CD4-positive, alpha-beta T cell (primary cell): ENCODE measurements at regions not wholly inside any gene's neighbourhood (a gene's known extent, or its start where the extent isn't known, plus 50 kb on each side); places are given as distances from the start of the nearest gene placed in this dataset.

Source experiments
- ATAC-seq: fragments of 200-7000 bp; cut with Tn5 transposase; one replicate; pipeline ENCODE4 v1.10.0; 2022; ENCODE audit warnings: mild to moderate bottlenecking; ENCODE audit not compliant: poor library complexity
- CTCF ChIA-PET: fragments of 350-600 bp; sonication (Branson Sonifier 250); formaldehyde crosslinking; loops from one replicate; lab custom pipeline; 2021; ENCODE audit warnings: antibody characterized with exemption, inconsistent platforms; lab: Charles Lee
- POLR2A ChIA-PET: fragments of 350-600 bp; sonication (Branson Sonifier 250); formaldehyde crosslinking; loops from one replicate; lab custom pipeline; 2021; ENCODE audit warnings: antibody characterized with exemption, inconsistent platforms; lab: Charles Lee
- DNase-seq, 14 experiments: peaks; one replicate each; pipeline ENCODE4 v3.0.0-alpha.2; 2013 to 2020; ENCODE audit warnings: mixed read lengths in 2 of 14
- H3K27ac ChIP-seq, 2 donors: one replicate each; pipeline versions ENCODE4 v1.5.1 to v1.7.0; 2013; ENCODE audit warnings: low read length in 2 of 2, low read depth in 1 of 2, mild to moderate bottlenecking in 1 of 2
- H3K27me3 ChIP-seq, 2 experiments: 1 replicate in 1 of 2; 2 replicates in 1 of 2; pipeline versions ENCODE4 v1.6.1 to v1.7.0; 2013; ENCODE audit warnings: low read length in 2 of 2, control low read depth in 1 of 2, mild to moderate bottlenecking in 1 of 2, moderate library complexity in 1 of 2; ENCODE audit not compliant: insufficient read depth in 2 of 2, control insufficient read depth in 1 of 2
- H3K36me3 ChIP-seq: one replicate; pipeline ENCODE4 v1.6.1; 2013; ENCODE audit warnings: low read length, control low read depth; ENCODE audit not compliant: insufficient read depth
- H3K4me1 ChIP-seq: one replicate; pipeline ENCODE4 v1.6.1; 2013; ENCODE audit warnings: low read length, control low read depth; ENCODE audit not compliant: insufficient read depth
- H3K4me3 ChIP-seq: one replicate; pipeline ENCODE4 v1.5.1; 2013; ENCODE audit warnings: mild to moderate bottlenecking, low read length, moderate library complexity
- H3K9me3 ChIP-seq, 2 experiments: 1 replicate in 1 of 2; 2 replicates in 1 of 2; pipeline versions ENCODE4 v1.6.1 to v1.7.0; 2013; ENCODE audit warnings: low read length in 2 of 2, mild to moderate bottlenecking in 2 of 2, control low read depth in 1 of 2, moderate library complexity in 1 of 2; ENCODE audit not compliant: control insufficient read depth in 1 of 2, insufficient read depth in 1 of 2
- H3K27ac Mint-ChIP-seq: one replicate; pipeline ENCODE4 v1.8.0; 2020; ENCODE audit warnings: mixed read lengths
- H3K27me3 Mint-ChIP-seq: one replicate; pipeline ENCODE4 v1.8.0; 2021; ENCODE audit warnings: mixed read lengths
- H3K36me3 Mint-ChIP-seq: one replicate; pipeline ENCODE4 v1.8.0; 2021; ENCODE audit warnings: low read depth, mixed read lengths
- H3K4me1 Mint-ChIP-seq: one replicate; pipeline ENCODE4 v1.8.0; 2021; ENCODE audit warnings: low read depth, mixed read lengths
- H3K4me3 Mint-ChIP-seq: one replicate; pipeline ENCODE4 v1.8.0; 2020; ENCODE audit warnings: mild to moderate bottlenecking, mixed read lengths
- H3K9me3 Mint-ChIP-seq: one replicate; pipeline ENCODE4 v1.8.0; 2020; ENCODE audit warnings: mixed read lengths
- CTCF ChIP-seq: fragments of 200-600 bp; IDR thresholded peaks from one replicate; pipeline ENCODE4 v1.8.0; 2022; ENCODE audit warnings: antibody characterized with exemption, mild to moderate bottlenecking
- intact Hi-C, 2 experiments: fragments of 100-400 bp; cut with DNase I in 1 of 2; cut with micrococcal nuclease in 1 of 2; formaldehyde crosslinking; loops; one replicate each; pipeline versions ENCODE4 v1.15.1 to v1.9.0; 2023 to 2025; cut with DNase I, micrococcal nuclease

DNA sequence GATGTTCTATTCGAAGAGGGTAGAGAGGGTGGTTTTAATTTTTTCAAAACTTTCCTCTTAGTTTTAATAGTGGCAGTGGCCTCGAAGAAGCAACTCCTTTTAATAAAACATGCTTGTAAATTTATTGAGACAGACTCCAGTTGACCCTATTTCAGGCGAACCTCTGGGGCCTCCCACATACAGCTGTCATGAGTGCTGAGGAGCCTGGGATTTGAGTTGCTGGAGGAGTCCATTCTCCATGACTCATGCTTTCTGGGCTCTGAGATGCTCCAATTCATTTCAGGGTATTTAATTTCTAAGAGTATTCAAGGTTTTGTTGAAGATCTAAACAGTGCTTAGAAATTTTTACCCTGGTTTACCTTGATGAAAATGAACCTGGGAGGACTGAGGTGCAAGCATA, 580.4 kb downstream of the CBLN4 start:
- H3K27me3 ChIP-seq: no peaks in the 10 kb centered on the region
- H3K27me3 Mint-ChIP-seq: no peaks in the 10 kb centered on the region
- no peak for TF ChIP-seq CTCF
- no peak overlapping the region for H3K4me3 Mint-ChIP-seq
- no peaks in the 10 kb centered on the region for H3K36me3 Mint-ChIP-seq
- intact Hi-C loops: no loop called here
- no peaks in the 10 kb centered on the region for H3K9me3 ChIP-seq
- no peak overlapping the region for H3K27ac Mint-ChIP-seq
- peaks cover 3% of the 10 kb centered on the region for H3K9me3 Mint-ChIP-seq
- no peaks in the 10 kb centered on the region for H3K4me1 ChIP-seq
- CTCF ChIA-PET: no interaction called here
- H3K36me3 ChIP-seq: no peaks in the 10 kb centered on the region
- H3K4me1 Mint-ChIP-seq: no peaks in the 10 kb centered on the region
- ATAC-seq: no peak
- no peak overlapping the region for H3K4me3 ChIP-seq
- POLR2A ChIA-PET: no interaction called here
- no peak for DNase-seq
- H3K27ac ChIP-seq: no peak overlapping the region

DNA sequence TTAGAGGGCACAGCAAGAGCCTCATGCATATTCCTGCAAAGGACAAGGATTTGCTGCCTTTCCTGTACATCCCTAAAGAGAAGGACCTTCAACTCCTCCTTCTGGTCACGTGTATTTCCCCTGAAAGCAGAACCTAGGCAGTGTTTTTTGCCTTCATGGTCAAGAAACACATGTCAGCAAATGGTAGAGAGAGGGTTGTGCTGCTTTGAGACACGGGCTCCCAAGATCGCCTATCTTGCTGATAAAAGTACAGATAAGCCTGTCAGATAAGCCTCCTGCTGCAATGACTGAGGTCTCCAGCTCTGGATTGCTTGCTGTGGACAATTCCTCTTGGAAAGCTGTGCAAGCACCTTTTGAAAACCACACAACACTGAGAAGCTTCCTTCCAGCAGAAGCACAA, 580.8 kb downstream of the CBLN4 start:
- no peak overlapping the region for H3K4me3 ChIP-seq
- no peak overlapping the region for H3K27ac ChIP-seq
- no peaks in the 10 kb centered on the region for H3K9me3 ChIP-seq
- TF ChIP-seq CTCF: no peak
- Mint-ChIP-seq H3K4me1 (no peaks in the 10 kb centered on the region), H3K27me3 (no peaks in the 10 kb centered on the region), H3K4me3 (no peak overlapping the region), H3K36me3 (no peaks in the 10 kb centered on the region), H3K9me3 (peaks cover 6% of the 10 kb centered on the region), H3K27ac (no peak overlapping the region)
- DNase-seq (no peak), ATAC-seq (no peak)
- no peaks in the 10 kb centered on the region for H3K36me3 ChIP-seq
- POLR2A ChIA-PET: no interaction called here
- intact Hi-C loops: no loop called here
- H3K4me1 ChIP-seq: no peaks in the 10 kb centered on the region
- no peaks in the 10 kb centered on the region for H3K27me3 ChIP-seq
- CTCF ChIA-PET: no interaction called here

DNA sequence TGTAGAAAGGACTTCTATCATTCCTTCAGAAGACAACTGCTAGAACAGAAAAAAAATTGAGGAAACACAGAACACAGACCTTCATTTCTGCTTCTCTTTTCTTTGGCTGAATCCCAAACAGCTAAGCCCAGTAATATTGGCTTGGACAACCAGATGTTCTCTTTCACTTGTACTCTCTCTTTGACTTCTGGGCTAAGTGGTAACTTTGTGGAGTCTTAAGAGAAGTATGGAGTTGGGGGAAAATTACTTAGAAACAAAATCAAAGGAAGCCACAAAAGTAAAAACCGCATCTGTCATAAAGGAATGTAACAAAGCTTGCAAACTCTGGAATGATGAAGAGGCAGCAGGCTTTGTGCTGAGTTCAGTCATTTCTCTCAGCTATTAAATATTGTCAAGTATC, 587.5 kb downstream of the CBLN4 start:
- Histone ChIP-seq H3K9me3 (no peaks in the 10 kb centered on the region), H3K4me3 (no peak overlapping the region), H3K4me1 (no peaks in the 10 kb centered on the region), H3K27me3 (no peaks in the 10 kb centered on the region), H3K36me3 (no peaks in the 10 kb centered on the region), H3K27ac (no peak overlapping the region)
- H3K9me3 Mint-ChIP-seq: peaks cover 5% of the 10 kb centered on the region
- no peak overlapping the region for H3K4me3 Mint-ChIP-seq
- no peaks in the 10 kb centered on the region for H3K27me3 Mint-ChIP-seq
- TF ChIP-seq CTCF: no peak
- ChIA-PET POLR2A (no interaction called here), CTCF (no interaction called here)
- H3K4me1 Mint-ChIP-seq: no peaks in the 10 kb centered on the region
- intact Hi-C loops: no loop called here
- DNase-seq: no peak
- H3K27ac Mint-ChIP-seq: no peak overlapping the region
- no peaks in the 10 kb centered on the region for H3K36me3 Mint-ChIP-seq
- ATAC-seq: no peak
